GM13976 (cell line): ENCODE measurements at regions not wholly inside any gene's neighbourhood (a gene's known extent, or its start where the extent isn't known, plus 50 kb on each side); places are given as distances from the start of the nearest gene placed in this dataset.

ENCODE experiments used
- DNase-seq: peaks from one replicate; pipeline ENCODE4 v3.0.0; 2012; ENCODE audit warnings: low spot score
- CTCF ChIP-seq: IDR thresholded peaks from 2 replicates; pipeline ENCODE4 v1.5.1; 2012; ENCODE audit warnings: borderline replicate concordance, mild to moderate bottlenecking; ENCODE audit not compliant: insufficient read depth; ENCODE audit errors: extremely low read depth, missing control alignments, control extremely low read depth
- in situ Hi-C: fragments of 300-500 bp; cut with MboI; formaldehyde crosslinking; loops from one replicate; pipeline ENCODE4 v1.12.0; 2022; ENCODE audit warnings: low sequenced_read_pairs, mixed read lengths, inconsistent platforms; ENCODE audit not compliant: unreplicated experiment

DNA sequence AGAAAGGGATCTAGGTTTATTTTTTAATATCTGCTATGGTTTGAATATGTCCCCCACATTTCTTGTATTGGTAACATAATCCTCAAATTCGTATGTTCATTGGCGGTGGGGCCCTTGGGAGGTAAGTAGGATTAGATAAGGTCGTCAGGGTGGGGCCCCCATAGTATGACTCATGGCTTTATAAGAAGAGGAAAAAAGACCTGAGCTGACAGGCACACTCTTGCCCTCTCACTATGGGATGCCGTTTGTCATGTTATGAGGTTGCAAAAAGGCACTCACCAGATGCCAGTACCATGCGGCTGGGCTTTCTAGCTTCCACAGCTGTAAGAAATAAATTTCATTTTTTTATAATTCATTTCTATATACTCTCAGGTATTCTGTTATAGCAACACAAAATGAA is 67.3 kb upstream of the SGCD start:
- in situ Hi-C loops: no loop called here
- no peak for TF ChIP-seq CTCF
- no peak for DNase-seq

GRCh38 chr5:156261275-156261939 is 65.6 kb upstream of the SGCD start:
- in situ Hi-C loops: no loop called here
- DNase-seq: no peak
- no peak for TF ChIP-seq CTCF

GRCh38 chr5:156271569-156271968 is 55.4 kb upstream of the SGCD start:
- no peak for DNase-seq
- in situ Hi-C loops: no loop called here

DNA sequence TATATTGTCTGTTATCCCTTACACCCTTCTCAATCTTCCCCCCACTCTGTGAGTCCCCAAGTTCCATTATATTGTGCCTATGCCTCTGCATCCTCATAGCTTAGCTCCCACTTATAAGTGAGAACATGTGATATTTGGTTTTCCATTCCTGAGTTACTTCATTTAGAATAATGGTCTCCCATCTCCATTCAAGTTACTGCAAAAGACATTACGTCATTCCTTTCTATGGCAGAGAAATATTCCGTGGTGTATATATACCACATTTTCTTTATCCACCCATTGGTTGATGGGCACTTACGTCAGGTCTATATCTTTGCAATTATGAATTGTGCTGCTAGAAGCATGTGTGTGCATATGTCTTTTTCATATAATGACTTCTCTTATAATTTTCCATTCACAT is 54.8 kb upstream of the SGCD start:
- DNase-seq: no peak
- no peak for TF ChIP-seq CTCF
- in situ Hi-C loops: no loop called here

More at GRCh38 chr5:156271569-156271968, 55.4 kb upstream of the SGCD start:
- no peak for TF ChIP-seq CTCF

GRCh38 chr5:156273325-156273724 is 53.6 kb upstream of the SGCD start:
- in situ Hi-C loops: no loop called here
- no peak for DNase-seq
- no peak for TF ChIP-seq CTCF

DNA sequence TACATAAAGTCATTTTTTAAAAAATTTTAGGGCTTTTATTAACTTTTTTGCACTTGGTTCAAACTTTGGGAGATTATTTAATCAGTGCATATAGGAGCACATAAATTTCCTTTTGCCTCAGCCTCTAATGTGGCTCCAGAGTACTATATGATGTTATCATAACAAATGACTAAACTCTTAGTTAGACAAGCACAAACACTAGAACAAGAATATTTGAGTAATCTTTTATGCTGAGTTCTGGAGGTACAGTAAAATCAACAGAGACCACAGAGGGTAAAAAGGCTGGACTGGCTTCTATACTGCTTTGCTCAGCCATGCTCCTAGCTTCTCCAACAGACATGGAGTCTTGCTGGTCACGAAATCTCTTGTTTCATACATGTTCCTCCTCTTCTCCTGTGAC is 52.5 kb upstream of the SGCD start:
- in situ Hi-C loops: no loop called here
- no peak for TF ChIP-seq CTCF

More for the DNA sequence above, 52.5 kb upstream of the SGCD start:
- no peak for DNase-seq
